Upper lobe of left lung (tissue), 6 donors: ENCODE measurements at regions not wholly inside any gene's neighbourhood (a gene's known extent, or its start where the extent isn't known, plus 50 kb on each side); places are given as distances from the start of the nearest gene placed in this dataset.

Source experiments
- ATAC-seq, 2 donors: fragments of 200-7000 bp; cut with Tn5 transposase; one replicate each; pipeline ENCODE4 v1.9.1; 2022; ENCODE audit warnings: mild to moderate bottlenecking in 2 of 2, moderate library complexity in 2 of 2; ENCODE audit not compliant: low FRiP score in 2 of 2
- DNase-seq, 2 donors: peaks; one replicate each; pipeline ENCODE4 v3.0.0-alpha.2; 2019 to 2020
- H3K27ac ChIP-seq, 4 donors: fragments of 200-600 bp; sonication (generic); one replicate each; pipeline ENCODE4 v1.5.1; 2016 to 2019
- H3K27me3 ChIP-seq, 4 donors: fragments of 200-600 bp; sonication (generic); one replicate each; pipeline ENCODE4 v1.5.1; 2017 to 2019
- H3K36me3 ChIP-seq, 4 donors: fragments of 200-600 bp; sonication (generic); one replicate each; pipeline ENCODE4 v1.5.1; 2016 to 2019
- H3K4me1 ChIP-seq, 4 donors: fragments of 200-600 bp; sonication (generic); one replicate each; pipeline ENCODE4 v1.5.1; 2018 to 2019
- H3K4me3 ChIP-seq, 4 donors: fragments of 200-600 bp; sonication (generic); one replicate each; pipeline ENCODE4 v1.5.1; 2017 to 2019; ENCODE audit warnings: mild to moderate bottlenecking in 2 of 4, moderate library complexity in 1 of 4
- H3K9me3 ChIP-seq, 4 donors: fragments of 200-600 bp; sonication (generic); one replicate each; pipeline ENCODE4 v1.5.1; 2018 to 2019
- CTCF ChIP-seq, 6 experiments: fragments of 450-650 bp in 4 of 6; fragments of 200-600 bp in 2 of 6; sonication (generic) in 2 of 6; IDR thresholded peaks; one replicate each; pipeline ENCODE4 v1.5.1; 2016 to 2019; ENCODE audit warnings: antibody characterized with exemption in 6 of 6
- EP300 ChIP-seq, 4 donors: sonication (generic); formaldehyde crosslinking; IDR thresholded peaks; one replicate each; pipeline ENCODE4 v1.5.1; 2017; ENCODE audit warnings: antibody characterized with exemption in 4 of 4, control low read depth in 2 of 4
- POLR2A ChIP-seq, 4 donors: fragments of 450-650 bp; IDR thresholded peaks; one replicate each; pipeline ENCODE4 v1.5.1; 2016 to 2017; ENCODE audit warnings: antibody characterized with exemption in 4 of 4, mild to moderate bottlenecking in 2 of 4
- POLR2AphosphoS5 ChIP-seq, 2 donors: sonication (generic); formaldehyde crosslinking; IDR thresholded peaks; one replicate each; pipeline ENCODE4 v1.5.1; 2017; ENCODE audit warnings: antibody characterized with exemption in 2 of 2
- WGBS, 2 donors: methylation state at CpG; one replicate each; pipeline ENCODE4 v1.1.5; 2017 to 2018; 5-methylcytosine and 5-hydroxymethylcytosine counted together
- donor health status: DM: no; HTN: no; CAD: no; lungs with moderate emphysema.
- donor health status: DM: no; HTN: yes; CAD: no; lungs with severe emphysema.

GRCh38 chr22:49183208-49183825, 644.4 kb downstream of the BRD1 start:
- Histone ChIP-seq H3K27me3 (no peaks in the 10 kb centered on the region), H3K4me1 (no peaks in the 10 kb centered on the region), H3K9me3 (no peaks in the 10 kb centered on the region), H3K4me3 (no peak overlapping the region), H3K36me3 (no peaks in the 10 kb centered on the region), H3K27ac (no peak overlapping the region)
- no peak for TF ChIP-seq CTCF (IDR thresholded peaks at IDR 0.05)
- TF ChIP-seq POLR2A (IDR thresholded peaks at IDR 0.05) = no peak
- TF ChIP-seq POLR2AphosphoS5 (IDR thresholded peaks at IDR 0.05) = no peak
- TF ChIP-seq EP300 (IDR thresholded peaks at IDR 0.05) = no peak
- ATAC-seq = no peak
- WGBS, 2 donors = 67 to 85% methylated on average over 15 to 21 of the region's 22 CpGs
- DNase-seq = no peak

- 87 to 93% methylated on average over 20 of the region's 20 CpGs for WGBS, 2 donors
- Histone ChIP-seq H3K27me3 (no peaks in the 10 kb centered on the region), H3K4me3 (no peak overlapping the region), H3K4me1 (no peaks in the 10 kb centered on the region), H3K9me3 (no peaks in the 10 kb centered on the region), H3K27ac (no peak overlapping the region), H3K36me3 (no peaks in the 10 kb centered on the region)
- ATAC-seq (no peak), DNase-seq (no peak)
- TF ChIP-seq EP300 (IDR thresholded peaks at IDR 0.05) (no peak), POLR2AphosphoS5 (IDR thresholded peaks at IDR 0.05) (no peak), POLR2A (IDR thresholded peaks at IDR 0.05) (no peak), CTCF (IDR thresholded peaks at IDR 0.05) (no peak)
Measured at GRCh38 chr22:49182416-49182815, 645.3 kb downstream of the BRD1 start.

GRCh38 chr22:49181942-49182341, 645.7 kb downstream of the BRD1 start:
- H3K9me3 ChIP-seq = no peaks in the 10 kb centered on the region
- no peak for ATAC-seq
- 80 to 87% methylated on average over 4 to 15 of the region's 15 CpGs for WGBS, 2 donors
- H3K36me3 ChIP-seq = no peaks in the 10 kb centered on the region
- H3K27ac ChIP-seq = no peak overlapping the region
- TF ChIP-seq POLR2AphosphoS5 (IDR thresholded peaks at IDR 0.05) (no peak), POLR2A (IDR thresholded peaks at IDR 0.05) (no peak), EP300 (IDR thresholded peaks at IDR 0.05) (no peak), CTCF (IDR thresholded peaks at IDR 0.05) (no peak)
- no peak for DNase-seq
- no peak overlapping the region for H3K4me3 ChIP-seq
- H3K4me1 ChIP-seq = no peaks in the 10 kb centered on the region
- H3K27me3 ChIP-seq = no peaks in the 10 kb centered on the region

- no peaks in the 10 kb centered on the region for H3K9me3 ChIP-seq
- H3K27ac ChIP-seq = no peak overlapping the region
- TF ChIP-seq EP300 (IDR thresholded peaks at IDR 0.05) (no peak), POLR2AphosphoS5 (IDR thresholded peaks at IDR 0.05) (no peak), POLR2A (IDR thresholded peaks at IDR 0.05) (no peak), CTCF (IDR thresholded peaks at IDR 0.05) (no peak)
- DNase-seq (peak in 1 of 2 donors; percentile 37), ATAC-seq (no peak)
- H3K4me3 ChIP-seq = no peak overlapping the region
- no peaks in the 10 kb centered on the region for H3K27me3 ChIP-seq
- H3K4me1 ChIP-seq = no peaks in the 10 kb centered on the region
- H3K36me3 ChIP-seq = no peaks in the 10 kb centered on the region
- 86 to 96% methylated on average over 9 to 13 of the region's 13 CpGs for WGBS, 2 donors
Measured at GRCh38 chr22:49181431-49181830, 646.2 kb downstream of the BRD1 start.

- no peaks in the 10 kb centered on the region for H3K36me3 ChIP-seq
- H3K9me3 ChIP-seq = no peaks in the 10 kb centered on the region
- TF ChIP-seq CTCF (IDR thresholded peaks at IDR 0.05) (no peak), EP300 (IDR thresholded peaks at IDR 0.05) (no peak), POLR2AphosphoS5 (IDR thresholded peaks at IDR 0.05) (no peak)
- no peaks in the 10 kb centered on the region for H3K27me3 ChIP-seq
- ATAC-seq (no peak), DNase-seq (no peak)
- no peak overlapping the region for H3K4me3 ChIP-seq
- WGBS, 2 donors = 71 to 75% methylated on average over 7 of the region's 7 CpGs
- H3K27ac ChIP-seq = no peak overlapping the region
- no peaks in the 10 kb centered on the region for H3K4me1 ChIP-seq
Measured at GRCh38 chr22:49180683-49181024, 647.0 kb downstream of the BRD1 start.
